NT2/D1 (cell line): ENCODE measurements at regions not wholly inside any gene's neighbourhood (a gene's known extent, or its start where the extent isn't known, plus 50 kb on each side); places are given as distances from the start of the nearest gene placed in this dataset.

ENCODE experiments used
- SUZ12 ChIP-seq: IDR thresholded peaks from 2 replicates; pipeline ENCODE4 v1.6.1; 2011; ENCODE audit not compliant: insufficient read length, insufficient read depth; ENCODE audit errors: extremely low read depth
- YY1 ChIP-seq: IDR thresholded peaks from 2 replicates; pipeline ENCODE4 v1.6.1; 2011; ENCODE audit not compliant: insufficient read length, insufficient read depth
- ZNF274 ChIP-seq: IDR thresholded peaks from 2 replicates; pipeline ENCODE4 v1.6.1; 2011; ENCODE audit warnings: mild to moderate bottlenecking, low read depth, low read length

GRCh38 chr7:115233809-115234208, 311.9 kb downstream of the MDFIC start:
- no peak for TF ChIP-seq ZNF274
- TF ChIP-seq SUZ12, result no peak
- no peak for TF ChIP-seq YY1
